GM12878 (cell line): ENCODE measurements at regions not wholly inside any gene's neighbourhood (a gene's known extent, or its start where the extent isn't known, plus 50 kb on each side); places are given as distances from the start of the nearest gene placed in this dataset.

Experiments
- ATAC-seq: fragments of 200-7000 bp; cut with Tn5 transposase; 3 replicates; pipeline ENCODE4 v1.9.1; 2020; ENCODE audit warnings: mild to moderate bottlenecking, moderate library complexity
- BruUV-seq: library from RNA; stranded (reverse); fragments of 400-500 nt; replicated peaks from 2 replicates; lab custom pipeline; 2021; lab: Mats Ljungman, UMichigan
- CTCF ChIA-PET: fragments of 300-600 bp; sonication (Branson Sonifier 250); formaldehyde crosslinking; extraction: SDS; loops from one replicate; lab custom pipeline; 2021; ENCODE audit warnings: inconsistent platforms; lab: Yijun Ruan, JAX
- POLR2A ChIA-PET: fragments of 350-600 bp; formaldehyde crosslinking; extraction: SDS; loops from one replicate; lab custom pipeline; 2021; ENCODE audit warnings: inconsistent platforms; lab: Charles Lee
- RAD21 ChIA-PET: fragments of 300-600 bp; sonication (Branson Sonifier 250); formaldehyde crosslinking; loops from one replicate; lab custom pipeline; 2023; ENCODE audit warnings: antibody characterized with exemption; ENCODE audit not compliant: unreplicated experiment; lab: Charles Lee
- SMC1A ChIA-PET: fragments of 300-600 bp; sonication (Branson Sonifier 250); formaldehyde crosslinking; loops from one replicate; lab custom pipeline; 2023; ENCODE audit not compliant: unreplicated experiment, uncharacterized antibody; lab: Charles Lee
- DNase-seq: peaks from one replicate; pipeline ENCODE4 v3.0.0-alpha.2; 2011; ENCODE audit warnings: low read depth, low spot score
- FAIRE-seq: peaks from 3 replicates; lab custom pipeline; 2011; peaks lifted over from hg19 to GRCh38; lab: Jason Lieb, UNC
- H2AFZ ChIP-seq: 2 replicates; pipeline ENCODE4 v1.6.0; 2011; ENCODE audit warnings: low read depth, low read length, control low read depth; ENCODE audit not compliant: control insufficient read depth
- H3K27ac ChIP-seq: 2 replicates; pipeline ENCODE4 v1.5.1; 2011; ENCODE audit warnings: control low read depth; ENCODE audit not compliant: control insufficient read depth, insufficient read depth
- H3K27me3 ChIP-seq, 2 experiments: replicated peaks in 1 of 2; 2 replicates each; pipeline versions ENCODE4 v1.6.0 to v1.6.1; 2011; ENCODE audit warnings: low read length in 1 of 2; ENCODE audit not compliant: control insufficient read depth in 2 of 2, insufficient read depth in 2 of 2
- H3K36me3 ChIP-seq, 2 experiments: 2 replicates each; pipeline ENCODE4 v1.5.1; 2011; ENCODE audit warnings: low read length in 1 of 2; ENCODE audit not compliant: control insufficient read depth in 2 of 2, insufficient read depth in 2 of 2
- H3K4me1 ChIP-seq: 2 replicates; pipeline ENCODE4 v1.6.1; 2011; ENCODE audit warnings: mild to moderate bottlenecking, low read length, moderate library complexity, mixed read lengths; ENCODE audit not compliant: control insufficient read depth, insufficient read depth
- H3K4me2 ChIP-seq: 2 replicates; pipeline ENCODE4 v1.6.0; 2011; ENCODE audit warnings: control low read depth; ENCODE audit not compliant: control insufficient read depth, insufficient read depth
- H3K4me3 ChIP-seq: fragments of 200-600 bp; sonication (generic); 2 replicates; pipeline ENCODE4 v1.5.1; 2016
- H3K79me2 ChIP-seq: 2 replicates; pipeline ENCODE4 v1.6.0; 2011; ENCODE audit warnings: low read length; ENCODE audit not compliant: control insufficient read depth, insufficient read depth
- H3K9ac ChIP-seq: 2 replicates; pipeline ENCODE4 v1.8.0; 2011; ENCODE audit warnings: low read length, control low read depth, mixed read lengths; ENCODE audit not compliant: control insufficient read depth, insufficient read depth
- H3K9me3 ChIP-seq: replicated peaks from 3 replicates; pipeline ENCODE4 v1.5.1; 2011; ENCODE audit warnings: mild to moderate bottlenecking, low read length; ENCODE audit not compliant: control insufficient read depth, insufficient read depth
- H4K20me1 ChIP-seq: 2 replicates; pipeline ENCODE4 v1.6.0; 2011; ENCODE audit not compliant: control insufficient read depth, insufficient read depth
- ATF3 ChIP-seq: IDR thresholded peaks from 2 replicates; pipeline ENCODE4 v1.6.1; 2011; ENCODE audit warnings: low read depth, mild to moderate bottlenecking, low read length, moderate library complexity, borderline replicate concordance; ENCODE audit errors: extremely low read depth
- CBX5 ChIP-seq: sonication (generic); IDR thresholded peaks from 2 replicates; pipeline ENCODE4 v1.6.1; 2016; ENCODE audit warnings: low read depth, moderate library complexity, mild to moderate bottlenecking, inconsistent platforms
- CEBPB ChIP-seq, 2 experiments: fragments of 150-350 bp in 1 of 2; IDR thresholded peaks; 2 replicates each; pipeline ENCODE4 v1.6.1; 2012 to 2014; ENCODE audit warnings: low read depth in 2 of 2, low read length in 2 of 2, borderline replicate concordance in 1 of 2, inconsistent platforms in 1 of 2
- CREM ChIP-seq: IDR thresholded peaks from 2 replicates; pipeline ENCODE4 v1.6.1; 2014; ENCODE audit warnings: antibody characterized with exemption, low read depth
- E2F4 ChIP-seq: IDR thresholded peaks from 2 replicates; pipeline ENCODE4 v1.6.1; 2012; ENCODE audit warnings: low read depth, low read length, improper control_type of control experiment
- E2F8 ChIP-seq: fragments of 450-650 bp; IDR thresholded peaks from 2 replicates; pipeline ENCODE4 v1.6.1; 2018; ENCODE audit warnings: mild to moderate bottlenecking, low read depth, moderate library complexity; ENCODE audit not compliant: partially characterized antibody
- E4F1 ChIP-seq: fragments of 450-650 bp; IDR thresholded peaks from 2 replicates; pipeline ENCODE4 v1.6.1; 2018; ENCODE audit warnings: borderline replicate concordance, mild to moderate bottlenecking; ENCODE audit not compliant: partially characterized antibody
- EED ChIP-seq: sonication (generic); IDR thresholded peaks from 2 replicates; pipeline ENCODE4 v1.6.1; 2016; ENCODE audit warnings: antibody characterized with exemption, low read depth
- GABPA ChIP-seq: IDR thresholded peaks from 2 replicates; pipeline ENCODE4 v1.6.1; 2014; ENCODE audit warnings: antibody characterized with exemption, low read depth, mild to moderate bottlenecking, inconsistent platforms
- GATAD2B ChIP-seq: fragments of 450-650 bp; conservative IDR thresholded peaks from 2 replicates; pipeline ENCODE4 v1.6.1; 2017; ENCODE audit warnings: low read depth, mild to moderate bottlenecking, moderate library complexity
- LARP7 ChIP-seq: fragments of 450-650 bp; IDR thresholded peaks from 2 replicates; pipeline ENCODE4 v1.6.1; 2017; ENCODE audit warnings: mild to moderate bottlenecking
- NBN ChIP-seq: fragments of 450-650 bp; IDR thresholded peaks from 2 replicates; pipeline ENCODE4 v1.6.1; 2016
- NFIC ChIP-seq: IDR thresholded peaks from 2 replicates; pipeline ENCODE4 v1.6.1; 2012; ENCODE audit warnings: low read depth, mild to moderate bottlenecking, inconsistent platforms, low read length, moderate library complexity
- POLR2A ChIP-seq: IDR thresholded peaks from 2 replicates; pipeline ENCODE4 v1.6.1; 2011; ENCODE audit warnings: low read depth, mild to moderate bottlenecking, low read length
- WGBS: methylation state at CpG from one replicate; pipeline ENCODE4 v1.1.6; 2016; ENCODE audit warnings: low lambda C conversion rate; ENCODE audit not compliant: insufficient replicate concordance, insufficient coverage; ENCODE audit errors: missing lambda C conversion rate; 5-methylcytosine and 5-hydroxymethylcytosine counted together
- in situ Hi-C: fragments of 300-500 bp; cut with MboI; formaldehyde crosslinking; loops from 9 replicates; pipeline ENCODE4 v1.14.3; 2018; ENCODE audit warnings: mixed read lengths
- intact Hi-C: fragments of 100-400 bp; cut with micrococcal nuclease; formaldehyde crosslinking; loops from one replicate; pipeline ENCODE4 v1.14.2; 2022; ENCODE audit not compliant: unreplicated experiment
- TF ChIP-seq, protein P1 (sequence below): fragments of 450-650 bp; formaldehyde crosslinking; IDR thresholded peaks from 2 replicates; pipeline ENCODE4 v1.5.0; 2022; ENCODE audit warnings: mild to moderate bottlenecking, missing genetic modification characterization

DNA sequence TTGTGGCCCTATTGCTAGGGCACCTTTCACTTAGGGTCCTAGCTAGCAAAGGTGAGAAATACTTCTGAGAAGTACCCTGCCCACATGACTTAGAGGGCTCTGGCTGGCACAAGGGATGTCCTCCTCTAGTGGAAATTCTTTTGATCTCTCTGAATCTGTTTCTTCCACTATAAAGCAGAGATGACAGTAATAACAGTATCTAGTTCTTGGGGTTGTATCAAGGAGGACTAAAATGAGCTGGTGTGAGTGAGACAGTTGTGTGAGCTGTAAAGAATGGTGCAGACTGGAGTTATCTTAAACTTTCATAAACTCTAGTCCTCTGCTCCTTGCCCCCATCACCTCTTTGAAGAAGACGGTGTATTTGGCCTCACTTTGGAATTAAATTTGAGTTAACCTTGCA is 157.8 kb upstream of the PLET1 start:
- Histone ChIP-seq H3K9me3 (no peaks in the 10 kb centered on the region; the same call in 2 of the 3 replicates), H2AFZ (no peak overlapping the region), H3K27ac (no peak overlapping the region), H3K9ac (no peak overlapping the region), H3K4me2 (no peak overlapping the region), H3K36me3 (no peaks in the 10 kb centered on the region), H3K4me3 (no peak overlapping the region), H3K79me2 (no peaks in the 10 kb centered on the region), H3K27me3 (no peaks in the 10 kb centered on the region; a peak in 2 of 4 replicates), H4K20me1 (no peaks in the 10 kb centered on the region), H3K4me1 (no peaks in the 10 kb centered on the region)
- POLR2A ChIA-PET: no interaction called here
- 38% methylated on average over 1 of the region's 1 CpG for WGBS
- DNase-seq (no peak), ATAC-seq (no peak), FAIRE-seq (no peak)
- no TSS peak for BruUV-seq
- RAD21 ChIA-PET: no interaction called here
- SMC1A ChIA-PET: no interaction called here
- intact Hi-C loops: no loop called here
- CTCF ChIA-PET: no interaction called here
- in situ Hi-C loops: no loop called here
- no peak for TF ChIP-seq E2F4
- TF ChIP-seq GATAD2B: no peak
- TF ChIP-seq, protein P1, sequence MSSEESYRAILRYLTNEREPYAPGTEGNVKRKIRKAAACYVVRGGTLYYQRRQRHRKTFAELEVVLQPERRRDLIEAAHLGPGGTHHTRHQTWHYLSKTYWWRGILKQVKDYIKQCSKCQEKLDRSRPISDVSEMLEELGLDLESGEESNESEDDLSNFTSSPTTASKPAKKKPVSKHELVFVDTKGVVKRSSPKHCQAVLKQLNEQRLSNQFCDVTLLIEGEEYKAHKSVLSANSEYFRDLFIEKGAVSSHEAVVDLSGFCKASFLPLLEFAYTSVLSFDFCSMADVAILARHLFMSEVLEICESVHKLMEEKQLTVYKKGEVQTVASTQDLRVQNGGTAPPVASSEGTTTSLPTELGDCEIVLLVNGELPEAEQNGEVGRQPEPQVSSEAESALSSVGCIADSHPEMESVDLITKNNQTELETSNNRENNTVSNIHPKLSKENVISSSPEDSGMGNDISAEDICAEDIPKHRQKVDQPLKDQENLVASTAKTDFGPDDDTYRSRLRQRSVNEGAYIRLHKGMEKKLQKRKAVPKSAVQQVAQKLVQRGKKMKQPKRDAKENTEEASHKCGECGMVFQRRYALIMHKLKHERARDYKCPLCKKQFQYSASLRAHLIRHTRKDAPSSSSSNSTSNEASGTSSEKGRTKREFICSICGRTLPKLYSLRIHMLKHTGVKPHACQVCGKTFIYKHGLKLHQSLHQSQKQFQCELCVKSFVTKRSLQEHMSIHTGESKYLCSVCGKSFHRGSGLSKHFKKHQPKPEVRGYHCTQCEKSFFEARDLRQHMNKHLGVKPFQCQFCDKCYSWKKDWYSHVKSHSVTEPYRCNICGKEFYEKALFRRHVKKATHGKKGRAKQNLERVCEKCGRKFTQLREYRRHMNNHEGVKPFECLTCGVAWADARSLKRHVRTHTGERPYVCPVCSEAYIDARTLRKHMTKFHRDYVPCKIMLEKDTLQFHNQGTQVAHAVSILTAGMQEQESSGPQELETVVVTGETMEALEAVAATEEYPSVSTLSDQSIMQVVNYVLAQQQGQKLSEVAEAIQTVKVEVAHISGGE (CRISPR knock-in tag): no peak
- TF ChIP-seq NBN: no peak
- TF ChIP-seq NFIC: no peak
- no peak for TF ChIP-seq CREM
- TF ChIP-seq GABPA: no peak
- no peak for TF ChIP-seq ATF3
- TF ChIP-seq LARP7: no peak
- TF ChIP-seq CEBPB (IDR thresholded peaks at IDR 0.05; ENCODE audit: borderline replicate concordance in 1 of 2, low read depth in 2 of 2, low read length in 2 of 2): no peak
- TF ChIP-seq POLR2A: no peak
- no peak for TF ChIP-seq CBX5
- no peak for TF ChIP-seq E2F8
- TF ChIP-seq E4F1: no peak
- TF ChIP-seq EED: no peak
